Transverse colon (tissue), 4 donors: ENCODE measurements at regions not wholly inside any gene's neighbourhood (a gene's known extent, or its start where the extent isn't known, plus 50 kb on each side); places are given as distances from the start of the nearest gene placed in this dataset.

Experiments used
- DNase-seq: peaks from one replicate; pipeline ENCODE4 v3.0.0-alpha.2; 2019
- H3K27ac ChIP-seq, 4 donors: fragments of 200-600 bp; sonication (generic); 2 replicates each; pipeline ENCODE4 v1.5.1; 2016 to 2018; ENCODE audit warnings: inconsistent platforms in 4 of 4
- H3K27me3 ChIP-seq: fragments of 200-600 bp; sonication (generic); 2 replicates; pipeline ENCODE4 v1.5.1; 2017; ENCODE audit warnings: inconsistent platforms
- H3K36me3 ChIP-seq, 4 donors: fragments of 200-600 bp; sonication (generic); 2 replicates each; pipeline ENCODE4 v1.5.1; 2017 to 2019; ENCODE audit warnings: inconsistent platforms in 4 of 4
- H3K4me1 ChIP-seq, 4 donors: fragments of 200-600 bp; sonication (generic); 2 replicates each; pipeline ENCODE4 v1.5.1; 2017 to 2020; ENCODE audit warnings: inconsistent platforms in 4 of 4
- H3K4me3 ChIP-seq, 4 donors: fragments of 200-600 bp; sonication (generic); 1 replicate in 1 of 4; 2 replicates in 3 of 4; pipeline versions ENCODE4 v1.5.1 to v1.6.1; 2017 to 2019; ENCODE audit warnings: inconsistent platforms in 4 of 4
- H3K9me3 ChIP-seq, 2 donors: fragments of 200-600 bp; sonication (generic); 2 replicates each; pipeline ENCODE4 v1.5.1; 2017 to 2019; ENCODE audit warnings: inconsistent platforms in 2 of 2
- EP300 ChIP-seq: sonication (generic); formaldehyde crosslinking; IDR thresholded peaks from one replicate; pipeline ENCODE4 v1.6.1; 2017; ENCODE audit warnings: antibody characterized with exemption, low read depth
- POLR2A ChIP-seq: fragments of 450-650 bp; IDR thresholded peaks from one replicate; pipeline ENCODE4 v1.6.1; 2016; ENCODE audit warnings: antibody characterized with exemption, mild to moderate bottlenecking, moderate library complexity
- POLR2AphosphoS5 ChIP-seq, 3 donors: sonication (generic); formaldehyde crosslinking; IDR thresholded peaks; one replicate each; pipeline ENCODE4 v1.6.1; 2016; ENCODE audit warnings: antibody characterized with exemption in 3 of 3
- WGBS, 2 donors: methylation state at CpG; one replicate each; pipeline ENCODE4 v1.1.5; 2018; ENCODE audit warnings: low coverage in 1 of 2; 5-methylcytosine and 5-hydroxymethylcytosine counted together
- in situ Hi-C, 4 donors: fragments of 200-750 bp; cut with MboI; loops; one replicate each; pipeline versions ENCODE4 v1.15.0 to v1.15.1; 2017; ENCODE audit warnings: low sequenced_read_pairs in 3 of 4, low pct_ligation_motif_present in 1 of 4, low pct_unique_long_range_greater_than_20kb in 1 of 4
- intact Hi-C: fragments of 100-400 bp; cut with DNase I; formaldehyde crosslinking; loops from one replicate; pipeline ENCODE4 v1.15.1; 2023; ENCODE audit warnings: low total_unique reads
- TF ChIP-seq, protein P1 (sequence below), 5 experiments: fragments of 200-600 bp in 3 of 5; fragments of 450-650 bp in 2 of 5; sonication (generic) in 3 of 5; IDR thresholded peaks; 1 replicate in 2 of 5; 2 replicates in 3 of 5; pipeline ENCODE4 v1.5.1; 2016 to 2017; ENCODE audit warnings: antibody characterized with exemption in 5 of 5, inconsistent platforms in 3 of 5, mild to moderate bottlenecking in 2 of 5, moderate library complexity in 1 of 5

DNA sequence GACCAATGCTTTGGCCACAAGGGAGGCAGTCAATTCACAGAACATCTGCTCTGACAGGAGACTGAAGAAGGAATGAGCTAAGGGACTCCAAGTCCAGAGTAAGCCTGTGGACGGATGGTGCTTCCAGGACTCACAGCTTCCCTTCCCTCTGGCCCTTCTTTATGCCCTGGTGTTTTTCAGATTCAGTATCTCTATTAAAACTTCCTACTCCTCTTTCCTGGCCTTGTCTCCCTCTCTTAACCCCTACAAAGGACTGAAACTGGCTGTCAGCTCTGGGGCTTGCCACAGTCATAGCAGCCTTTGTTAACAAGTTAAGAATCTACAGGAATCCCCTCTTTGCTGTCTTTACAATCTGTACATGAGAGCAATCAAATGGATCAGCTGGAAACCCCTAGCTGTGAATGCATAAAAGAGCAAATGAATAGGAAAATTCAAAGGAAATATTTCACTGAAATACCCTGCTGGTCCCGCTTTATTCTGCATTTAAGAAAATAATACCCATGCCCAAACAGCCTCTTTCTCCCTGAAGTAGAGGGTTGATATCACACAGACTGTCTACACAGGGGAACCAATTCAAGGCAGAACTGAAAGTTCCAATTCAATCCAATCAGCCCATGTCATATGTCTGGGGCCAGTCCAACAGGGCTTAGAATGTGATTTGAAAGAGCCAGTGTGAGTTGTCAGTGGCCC, 192.3 kb downstream of the MZT1 start:
- Histone ChIP-seq H3K4me3 (no peak overlapping the region), H3K27ac (no peak overlapping the region), H3K9me3 (no peaks in the 10 kb centered on the region), H3K4me1 (peaks cover 0 to 33% (median 12%) of the 10 kb centered on the region in 4 donors), H3K36me3 (no peaks in the 10 kb centered on the region), H3K27me3 (no peaks in the 10 kb centered on the region)
- intact Hi-C loops = no loop called here
- DNase-seq = no peak
- 92 to 100% methylated on average over 1 to 2 of the region's 2 CpGs for WGBS, 2 donors
- in situ Hi-C loops = no loop called here
- TF ChIP-seq POLR2A (no peak), EP300 (no peak), POLR2AphosphoS5 (IDR thresholded peaks at IDR 0.05) (no peak)
- TF ChIP-seq, protein P1, sequence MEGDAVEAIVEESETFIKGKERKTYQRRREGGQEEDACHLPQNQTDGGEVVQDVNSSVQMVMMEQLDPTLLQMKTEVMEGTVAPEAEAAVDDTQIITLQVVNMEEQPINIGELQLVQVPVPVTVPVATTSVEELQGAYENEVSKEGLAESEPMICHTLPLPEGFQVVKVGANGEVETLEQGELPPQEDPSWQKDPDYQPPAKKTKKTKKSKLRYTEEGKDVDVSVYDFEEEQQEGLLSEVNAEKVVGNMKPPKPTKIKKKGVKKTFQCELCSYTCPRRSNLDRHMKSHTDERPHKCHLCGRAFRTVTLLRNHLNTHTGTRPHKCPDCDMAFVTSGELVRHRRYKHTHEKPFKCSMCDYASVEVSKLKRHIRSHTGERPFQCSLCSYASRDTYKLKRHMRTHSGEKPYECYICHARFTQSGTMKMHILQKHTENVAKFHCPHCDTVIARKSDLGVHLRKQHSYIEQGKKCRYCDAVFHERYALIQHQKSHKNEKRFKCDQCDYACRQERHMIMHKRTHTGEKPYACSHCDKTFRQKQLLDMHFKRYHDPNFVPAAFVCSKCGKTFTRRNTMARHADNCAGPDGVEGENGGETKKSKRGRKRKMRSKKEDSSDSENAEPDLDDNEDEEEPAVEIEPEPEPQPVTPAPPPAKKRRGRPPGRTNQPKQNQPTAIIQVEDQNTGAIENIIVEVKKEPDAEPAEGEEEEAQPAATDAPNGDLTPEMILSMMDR (IDR thresholded peaks at IDR 0.05) = no peak

- Histone ChIP-seq H3K4me1 (no peaks in the 10 kb centered on the region), H3K4me3 (no peak overlapping the region), H3K27ac (no peak overlapping the region), H3K36me3 (no peaks in the 10 kb centered on the region), H3K27me3 (no peaks in the 10 kb centered on the region), H3K9me3 (no peaks in the 10 kb centered on the region)
- 71 to 74% methylated on average over 5 of the region's 5 CpGs for WGBS, 2 donors
- TF ChIP-seq POLR2A (no peak), POLR2AphosphoS5 (IDR thresholded peaks at IDR 0.05) (no peak), EP300 (no peak)
- TF ChIP-seq, protein P1 (IDR thresholded peaks at IDR 0.05) = no peak
- DNase-seq = no peak
- in situ Hi-C loops = no loop called here
- intact Hi-C loops = no loop called here
These were observed 197.0 kb downstream of the MZT1 start for GRCh38 chr13:72530471-72530870.

DNA sequence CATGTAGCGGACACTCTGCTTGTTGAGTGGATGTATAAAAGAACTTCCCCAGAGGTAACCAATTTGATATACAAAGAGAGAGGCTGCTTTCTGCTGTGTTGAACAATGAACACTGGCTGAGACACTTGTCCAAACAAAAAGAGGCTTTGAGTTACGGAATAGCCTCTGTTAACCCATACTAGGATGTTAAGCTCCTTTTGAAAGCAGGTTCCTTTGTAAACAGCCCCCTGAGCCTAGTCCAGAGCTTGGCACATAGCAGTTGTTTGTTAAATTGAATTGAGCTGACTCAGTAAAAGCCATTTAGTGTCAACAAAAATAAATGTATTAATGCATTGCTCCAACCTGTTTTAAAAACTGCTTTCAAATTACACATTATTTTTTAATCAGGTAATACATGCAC, 200.1 kb downstream of the MZT1 start:
- H3K4me3 ChIP-seq = no peak overlapping the region
- in situ Hi-C loops = no loop called here

GRCh38 chr13:72523593-72523992, 203.8 kb downstream of the MZT1 start:
- TF ChIP-seq POLR2A (no peak), POLR2AphosphoS5 (IDR thresholded peaks at IDR 0.05) (no peak), EP300 (no peak)
- TF ChIP-seq, protein P1 (IDR thresholded peaks at IDR 0.05) = no peak
- intact Hi-C loops (no loop called here), in situ Hi-C loops (no loop called here)
- Histone ChIP-seq H3K4me1 (peaks cover 0 to 3% (median 0%) of the 10 kb centered on the region in 4 donors), H3K36me3 (no peaks in the 10 kb centered on the region), H3K27ac (no peak overlapping the region), H3K4me3 (no peak overlapping the region), H3K9me3 (no peaks in the 10 kb centered on the region), H3K27me3 (no peaks in the 10 kb centered on the region)
- DNase-seq = no peak
- 83 to 95% methylated on average over 2 of the region's 2 CpGs for WGBS, 2 donors

More for the DNA sequence above, 200.1 kb downstream of the MZT1 start:
- no peaks in the 10 kb centered on the region for H3K4me1 ChIP-seq
- H3K36me3 ChIP-seq = no peaks in the 10 kb centered on the region
- TF ChIP-seq EP300 (no peak), POLR2AphosphoS5 (IDR thresholded peaks at IDR 0.05) (no peak), POLR2A (no peak)
- TF ChIP-seq, protein P1 (IDR thresholded peaks at IDR 0.05) = no peak
- WGBS, 2 donors = 87% methylated on average over 2 of the region's 2 CpGs; no CpG with 5 or more reads in 1 of the 2 donors
- H3K27me3 ChIP-seq = no peaks in the 10 kb centered on the region
- no peaks in the 10 kb centered on the region for H3K9me3 ChIP-seq
- no peak for DNase-seq
- no peak overlapping the region for H3K27ac ChIP-seq
- intact Hi-C loops = no loop called here
